Kidney (tissue), 13 donors: ENCODE measurements at regions not wholly inside any gene's neighbourhood (a gene's known extent, or its start where the extent isn't known, plus 50 kb on each side); places are given as distances from the start of the nearest gene placed in this dataset.

Experiments used
- DNase-seq, 5 donors: peaks; one replicate each; pipeline ENCODE4 v3.0.0-alpha.2; 2013 to 2020
- FAIRE-seq: peaks from 2 replicates; lab custom pipeline; 2012; peaks lifted over from hg19 to GRCh38; lab: Jason Lieb, UNC
- H3K27ac ChIP-seq, 2 donors: one replicate each; pipeline ENCODE4 v1.7.0; 2013; ENCODE audit warnings: low read depth in 2 of 2, low read length in 2 of 2, inconsistent platforms in 1 of 2
- H3K27me3 ChIP-seq: one replicate; pipeline ENCODE4 v1.7.1; 2013; ENCODE audit warnings: low read length, inconsistent platforms; ENCODE audit not compliant: control insufficient read depth, insufficient read depth
- H3K36me3 ChIP-seq, 3 donors: one replicate each; pipeline versions ENCODE4 v1.7.0 to v1.7.1; 2013; ENCODE audit warnings: low read length in 3 of 3, control low read depth in 1 of 3, inconsistent platforms in 1 of 3; ENCODE audit not compliant: insufficient read depth in 3 of 3, control insufficient read depth in 2 of 3
- H3K4me1 ChIP-seq, 3 donors: one replicate each; pipeline versions ENCODE4 v1.7.0 to v1.7.1; 2013; ENCODE audit warnings: low read length in 3 of 3, inconsistent platforms in 1 of 3, low read depth in 1 of 3; ENCODE audit not compliant: control insufficient read depth in 2 of 3, insufficient read depth in 2 of 3
- H3K4me3 ChIP-seq, 3 donors: one replicate each; pipeline versions ENCODE4 v1.7.0 to v1.8.1; 2013; ENCODE audit warnings: low read length in 3 of 3, control low read depth in 1 of 3, inconsistent platforms in 1 of 3
- H3K9ac ChIP-seq, 3 donors: one replicate each; pipeline versions ENCODE4 v1.7.0 to v1.7.1; 2013; ENCODE audit warnings: low read length in 3 of 3, control low read depth in 1 of 3, inconsistent platforms in 1 of 3
- H3K9me3 ChIP-seq, 3 donors: one replicate each; pipeline versions ENCODE4 v1.7.0 to v1.7.1; 2013; ENCODE audit warnings: low read length in 3 of 3, control low read depth in 1 of 3, inconsistent platforms in 1 of 3; ENCODE audit not compliant: control insufficient read depth in 2 of 3, insufficient read depth in 1 of 3
- CTCF ChIP-seq: IDR thresholded peaks from 3 replicates; pipeline ENCODE4 v1.5.1; 2012; ENCODE audit warnings: mild to moderate bottlenecking, moderate library complexity, borderline replicate concordance; ENCODE audit not compliant: insufficient read depth; ENCODE audit errors: extremely low read depth
- intact Hi-C: fragments of 100-400 bp; cut with DNase I; formaldehyde crosslinking; loops from one replicate; pipeline ENCODE4 v1.11.1; 2022
- donor health status: control.
- donor health status: control.
- donor health status: control.
- donor health status: control.
- donor health status: control.
- donor health status: DM: yes; HTN: yes; CAD: no.
- donor health status: Normal renal cell carcinoma (clear cell type).

GRCh38 chr1:73576083-73576482 lies 621.9 kb downstream of the LRRIQ3 start:
- intact Hi-C loops: no loop called here
- Histone ChIP-seq H3K9me3 (no peaks in the 10 kb centered on the region), H3K4me3 (no peak overlapping the region), H3K4me1 (no peaks in the 10 kb centered on the region), H3K36me3 (no peaks in the 10 kb centered on the region), H3K27ac (no peak overlapping the region), H3K27me3 (no peaks in the 10 kb centered on the region), H3K9ac (no peak overlapping the region)
- FAIRE-seq: no peak
- TF ChIP-seq CTCF: no peak
- no peak for DNase-seq

GRCh38 chr1:73564294-73564693 lies 633.7 kb downstream of the LRRIQ3 start:
- no peaks in the 10 kb centered on the region for H3K27me3 ChIP-seq
- intact Hi-C loops: no loop called here
- no peak overlapping the region for H3K27ac ChIP-seq
- DNase-seq (no peak), FAIRE-seq (no peak)
- H3K9me3 ChIP-seq: no peaks in the 10 kb centered on the region
- H3K36me3 ChIP-seq: no peaks in the 10 kb centered on the region
- H3K4me1 ChIP-seq: no peaks in the 10 kb centered on the region
- H3K9ac ChIP-seq: no peak overlapping the region
- H3K4me3 ChIP-seq: no peak overlapping the region
- TF ChIP-seq CTCF: no peak

- no peaks in the 10 kb centered on the region for H3K36me3 ChIP-seq
- no peak overlapping the region for H3K27ac ChIP-seq
- H3K9ac ChIP-seq: no peak overlapping the region
- FAIRE-seq (no peak), DNase-seq (no peak)
- no peak overlapping the region for H3K4me3 ChIP-seq
- no peaks in the 10 kb centered on the region for H3K4me1 ChIP-seq
- TF ChIP-seq CTCF: no peak
- H3K9me3 ChIP-seq: no peaks in the 10 kb centered on the region
- intact Hi-C loops: no loop called here
- no peaks in the 10 kb centered on the region for H3K27me3 ChIP-seq
These were observed 641.7 kb downstream of the LRRIQ3 start for GRCh38 chr1:73556270-73556669.

- H3K9me3 ChIP-seq: no peaks in the 10 kb centered on the region
- no peaks in the 10 kb centered on the region for H3K4me1 ChIP-seq
- no peaks in the 10 kb centered on the region for H3K27me3 ChIP-seq
- no peak overlapping the region for H3K4me3 ChIP-seq
- H3K27ac ChIP-seq: no peak overlapping the region
- no peak for FAIRE-seq
- intact Hi-C loops: no loop called here
- H3K9ac ChIP-seq: no peak overlapping the region
- DNase-seq: no peak
- TF ChIP-seq CTCF: no peak
- H3K36me3 ChIP-seq: no peaks in the 10 kb centered on the region
These were observed 660.6 kb downstream of the LRRIQ3 start for GRCh38 chr1:73537400-73537799.
